PC-9 (cell line): ENCODE measurements at regions not wholly inside any gene's neighbourhood (a gene's known extent, or its start where the extent isn't known, plus 50 kb on each side); places are given as distances from the start of the nearest gene placed in this dataset.
A peak's percentile ranks its signal among the peaks of the same experiment; 100 is the strongest.

ENCODE experiments used
- BruUV-seq: library from RNA; stranded (reverse); fragments of 400-500 nt; replicated peaks from 2 replicates; lab custom pipeline; 2021; lab: Mats Ljungman, UMichigan
- CTCF ChIA-PET: fragments of 300-600 bp; sonication (Branson Sonifier 250); formaldehyde crosslinking; loops from one replicate; lab custom pipeline; 2022; ENCODE audit warnings: antibody characterized with exemption; lab: Charles Lee
- POLR2A ChIA-PET: fragments of 300-600 bp; sonication (Branson Sonifier 250); formaldehyde crosslinking; loops from one replicate; lab custom pipeline; 2022; ENCODE audit warnings: antibody characterized with exemption; ENCODE audit not compliant: unreplicated experiment; lab: Charles Lee
- DNase-seq, 2 experiments: peaks; one replicate each; pipeline versions ENCODE4 v3.0.0 to v3.0.0-alpha.2; 2015 to 2022; ENCODE audit warnings: mixed read lengths in 1 of 2
- H2AFZ ChIP-seq: fragments of 200-600 bp; sonication (generic); 2 replicates; pipeline ENCODE4 v1.8.1; 2017; ENCODE audit warnings: antibody characterized with exemption
- H3F3A ChIP-seq: fragments of 200-600 bp; sonication (generic); 2 replicates; pipeline ENCODE4 v1.8.1; 2017; ENCODE audit warnings: antibody characterized with exemption, mild to moderate bottlenecking, low read depth; ENCODE audit not compliant: insufficient read depth
- H3K27ac ChIP-seq: fragments of 200-600 bp; sonication (generic); 2 replicates; pipeline ENCODE4 v1.6.1; 2016; ENCODE audit warnings: mixed run types
- H3K27me3 ChIP-seq: fragments of 200-600 bp; sonication (generic); 2 replicates; pipeline ENCODE4 v1.6.1; 2016; ENCODE audit warnings: low read depth, mixed run types; ENCODE audit not compliant: insufficient read depth
- H3K36me3 ChIP-seq: fragments of 200-600 bp; sonication (generic); 2 replicates; pipeline ENCODE4 v1.6.1; 2016; ENCODE audit warnings: low read depth, mixed run types
- H3K4me1 ChIP-seq: fragments of 200-600 bp; sonication (generic); replicated peaks from 2 replicates; pipeline ENCODE4 v1.6.1; 2016; ENCODE audit warnings: mixed run types; ENCODE audit not compliant: insufficient read depth
- H3K4me2 ChIP-seq: fragments of 200-600 bp; sonication (generic); 2 replicates; pipeline ENCODE4 v1.6.1; 2017; ENCODE audit warnings: mixed run types
- H3K4me3 ChIP-seq: fragments of 200-600 bp; sonication (generic); 2 replicates; pipeline ENCODE4 v1.6.1; 2016; ENCODE audit warnings: mixed run types
- H3K79me2 ChIP-seq: fragments of 200-600 bp; sonication (generic); 2 replicates; pipeline ENCODE4 v1.6.1; 2017; ENCODE audit warnings: low read depth, mixed run types
- H3K9me2 ChIP-seq: fragments of 200-600 bp; sonication (generic); 2 replicates; pipeline ENCODE4 v1.8.1; 2017; ENCODE audit warnings: mild to moderate bottlenecking; ENCODE audit not compliant: insufficient read depth
- H3K9me3 ChIP-seq: fragments of 200-600 bp; sonication (generic); 2 replicates; pipeline ENCODE4 v1.8.1; 2016; ENCODE audit warnings: low read depth; ENCODE audit not compliant: insufficient read depth
- H4K20me1 ChIP-seq: fragments of 200-600 bp; sonication (generic); 2 replicates; pipeline ENCODE4 v1.8.1; 2017; ENCODE audit not compliant: insufficient read depth
- EZH2 ChIP-seq: fragments of 200-600 bp; sonication (generic); IDR thresholded peaks from 2 replicates; pipeline ENCODE4 v1.8.0; 2017; ENCODE audit warnings: antibody characterized with exemption, low read depth
- intact Hi-C: fragments of 100-400 bp; cut with micrococcal nuclease; formaldehyde crosslinking; loops from one replicate; pipeline ENCODE4 v1.10.0; 2022; ENCODE audit not compliant: unreplicated experiment
- TF ChIP-seq, protein P1 (sequence below): fragments of 200-600 bp; sonication (generic); conservative IDR thresholded peaks from 2 replicates; pipeline ENCODE4 v1.6.1; 2017; ENCODE audit warnings: mixed run types, antibody characterized with exemption, mild to moderate bottlenecking, moderate library complexity

DNA sequence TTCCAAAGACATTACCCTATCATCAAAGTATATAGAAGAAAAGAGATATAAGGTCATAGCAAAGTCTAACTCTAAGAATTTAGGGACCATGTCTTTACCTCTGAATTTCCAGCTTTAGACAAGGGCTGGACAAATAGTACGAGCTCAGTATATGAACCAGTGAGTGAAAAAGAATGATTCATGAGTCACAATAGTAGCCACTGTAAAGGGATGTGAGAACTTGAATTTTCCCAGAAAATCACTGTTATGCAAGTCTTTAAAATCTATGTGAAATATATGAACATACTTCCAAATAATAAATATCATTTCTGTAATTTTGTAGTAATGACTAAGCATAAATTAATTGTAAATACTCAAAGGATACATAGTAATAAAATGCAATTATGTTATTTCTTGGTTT is 305.9 kb upstream of the PRR16 start:
- intact Hi-C loops: loop anchor here (10.0 kb wide), 1 partner anchor 297 kb away; no protein-coding TSS in a partner anchor
- H3K27me3 ChIP-seq: no peaks in the 10 kb centered on the region
- no peak overlapping the region for H3K4me3 ChIP-seq
- no peaks in the 10 kb centered on the region for H3K36me3 ChIP-seq
- H3K9me3 ChIP-seq: 0 out of 2 replicates have a peak, but pooled peaks cover 3% of the 10 kb centered on the region
- no peak overlapping the region for H3K27ac ChIP-seq
- H3K9me2 ChIP-seq: peaks cover 5% of the 10 kb centered on the region; the same call in 1 of the 2 replicates
- no peak overlapping the region for H3K4me2 ChIP-seq
- ChIA-PET POLR2A (no interaction called here), CTCF (no interaction called here)
- H4K20me1 ChIP-seq: no peaks in the 10 kb centered on the region
- H3K4me1 ChIP-seq: 0 out of 2 replicates have a peak, but pooled peaks cover 8% of the 10 kb centered on the region
- no peak overlapping the region for H2AFZ ChIP-seq
- H3F3A ChIP-seq: peaks cover 2% of the 10 kb centered on the region; the same call in 1 of the 2 replicates
- DNase-seq: no peak
- no TSS peak for BruUV-seq
- H3K79me2 ChIP-seq: no peaks in the 10 kb centered on the region
- TF ChIP-seq, protein P1, sequence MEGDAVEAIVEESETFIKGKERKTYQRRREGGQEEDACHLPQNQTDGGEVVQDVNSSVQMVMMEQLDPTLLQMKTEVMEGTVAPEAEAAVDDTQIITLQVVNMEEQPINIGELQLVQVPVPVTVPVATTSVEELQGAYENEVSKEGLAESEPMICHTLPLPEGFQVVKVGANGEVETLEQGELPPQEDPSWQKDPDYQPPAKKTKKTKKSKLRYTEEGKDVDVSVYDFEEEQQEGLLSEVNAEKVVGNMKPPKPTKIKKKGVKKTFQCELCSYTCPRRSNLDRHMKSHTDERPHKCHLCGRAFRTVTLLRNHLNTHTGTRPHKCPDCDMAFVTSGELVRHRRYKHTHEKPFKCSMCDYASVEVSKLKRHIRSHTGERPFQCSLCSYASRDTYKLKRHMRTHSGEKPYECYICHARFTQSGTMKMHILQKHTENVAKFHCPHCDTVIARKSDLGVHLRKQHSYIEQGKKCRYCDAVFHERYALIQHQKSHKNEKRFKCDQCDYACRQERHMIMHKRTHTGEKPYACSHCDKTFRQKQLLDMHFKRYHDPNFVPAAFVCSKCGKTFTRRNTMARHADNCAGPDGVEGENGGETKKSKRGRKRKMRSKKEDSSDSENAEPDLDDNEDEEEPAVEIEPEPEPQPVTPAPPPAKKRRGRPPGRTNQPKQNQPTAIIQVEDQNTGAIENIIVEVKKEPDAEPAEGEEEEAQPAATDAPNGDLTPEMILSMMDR: no peak
- no peak for TF ChIP-seq EZH2

DNA sequence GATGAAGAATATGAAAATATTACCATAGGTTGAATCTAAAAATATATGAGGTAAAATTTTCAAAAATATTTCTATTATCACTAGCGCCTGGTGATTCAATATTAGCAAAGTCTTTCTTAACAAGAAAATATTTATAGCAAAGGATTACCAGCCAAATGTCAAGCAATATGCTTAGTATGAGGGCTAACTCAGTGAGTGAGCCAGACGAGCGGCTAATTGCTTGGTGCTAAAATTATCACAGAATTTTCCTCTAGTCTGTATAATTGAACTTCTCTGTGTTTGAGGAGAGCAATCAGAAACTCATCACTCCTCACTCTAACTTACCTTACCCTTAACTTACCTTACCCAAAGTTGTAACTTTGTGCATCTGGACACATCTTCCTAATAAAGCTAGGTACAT is 304.9 kb upstream of the PRR16 start:
- intact Hi-C loops: loop anchor here (10.0 kb wide), 1 partner anchor 296 kb away; no protein-coding TSS in a partner anchor
- Histone ChIP-seq H3K27me3 (no peaks in the 10 kb centered on the region), H3K9me2 (peaks cover 5% of the 10 kb centered on the region; the same call in 1 of the 2 replicates), H3K9me3 (0 out of 2 replicates have a peak, but pooled peaks cover 3% of the 10 kb centered on the region), H3K4me1 (0 out of 2 replicates have a peak, but pooled peaks cover 8% of the 10 kb centered on the region), H3K79me2 (no peaks in the 10 kb centered on the region), H3K4me3 (no peak overlapping the region), H4K20me1 (no peaks in the 10 kb centered on the region), H3K36me3 (no peaks in the 10 kb centered on the region), H3K27ac (no peak overlapping the region), H3F3A (peaks cover 2% of the 10 kb centered on the region; the same call in 1 of the 2 replicates), H2AFZ (no peak overlapping the region), H3K4me2 (no peak overlapping the region)
- ChIA-PET POLR2A (interaction anchor here (0.7 kb wide), 1 partner anchor 23 kb away, joined by 4 read pairs; no protein-coding TSS in a partner anchor), CTCF (no interaction called here)
- TF ChIP-seq EZH2: no peak
- TF ChIP-seq, protein P1: no peak
- no peak for DNase-seq
- no TSS peak for BruUV-seq

DNA sequence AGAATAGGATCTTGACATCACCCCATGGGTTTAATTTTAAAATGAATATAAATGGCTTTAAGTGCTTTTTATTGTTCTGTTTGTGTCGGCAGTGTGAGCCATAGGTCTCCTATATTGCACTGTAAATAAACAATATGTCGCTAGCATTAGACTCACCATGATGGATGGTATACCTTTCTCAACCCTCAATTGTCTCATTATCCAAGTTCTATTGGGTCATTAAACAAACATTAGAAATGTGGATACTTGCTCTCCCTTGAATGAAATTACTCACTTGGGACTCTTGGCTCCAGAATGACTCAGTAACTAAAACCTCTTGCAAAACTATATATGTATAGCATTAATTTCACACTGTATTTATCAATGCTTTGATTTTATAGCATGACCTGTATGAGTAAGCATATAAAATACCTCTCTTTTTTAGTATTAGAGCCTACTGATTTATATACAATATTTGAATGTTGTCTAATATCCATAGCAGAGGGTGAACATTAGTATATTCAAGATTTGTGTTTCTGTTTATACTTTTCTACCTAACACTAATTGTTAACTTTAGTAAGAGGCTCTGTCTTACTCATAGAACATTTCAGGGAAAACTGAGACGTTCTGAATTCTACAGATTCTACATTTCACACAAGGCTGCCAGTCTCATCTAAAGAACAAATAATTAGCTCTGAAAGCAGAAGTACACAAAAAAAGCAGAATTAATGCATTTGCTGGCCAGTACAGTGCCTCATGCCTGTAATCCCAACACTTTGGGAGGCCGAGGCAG is 303.8 kb upstream of the PRR16 start:
- no peaks in the 10 kb centered on the region for H3K27me3 ChIP-seq
- H3K27ac ChIP-seq: peak overlapping the region; percentile 21; the same call in 1 of the 2 replicates
- peaks cover 5% of the 10 kb centered on the region; the same call in 1 of the 2 replicates for H3K9me2 ChIP-seq
- no peak overlapping the region for H3K4me3 ChIP-seq
- 0 out of 2 replicates have a peak overlapping the region, but pooled peaks have one; percentile 16 for H2AFZ ChIP-seq
- peak in 1 of 2 experiments; percentile 45 for DNase-seq
- H3K36me3 ChIP-seq: no peaks in the 10 kb centered on the region
- no TSS peak for BruUV-seq
- ChIA-PET POLR2A (no interaction called here), CTCF (interaction anchor here (0.7 kb wide), 1 partner anchor 63 kb away, joined by 3 read pairs; no protein-coding TSS in a partner anchor)
- H3K9me3 ChIP-seq: 0 out of 2 replicates have a peak, but pooled peaks cover 3% of the 10 kb centered on the region
- peak overlapping the region; percentile 18; the same call in 1 of the 2 replicates for H3K4me2 ChIP-seq
- TF ChIP-seq, protein P1: no peak
- 0 out of 2 replicates have a peak, but pooled peaks cover 8% of the 10 kb centered on the region for H3K4me1 ChIP-seq
- no peaks in the 10 kb centered on the region for H3K79me2 ChIP-seq
- H4K20me1 ChIP-seq: no peaks in the 10 kb centered on the region
- peaks cover 2% of the 10 kb centered on the region; the same call in 1 of the 2 replicates for H3F3A ChIP-seq
- intact Hi-C loops: no loop called here
